Glutamatergic neuron (in vitro differentiated cells): ENCODE measurements at regions not wholly inside any gene's neighbourhood (a gene's known extent, or its start where the extent isn't known, plus 50 kb on each side); places are given as distances from the start of the nearest gene placed in this dataset.

ENCODE experiments used
- DNase-seq: peaks from one replicate; pipeline ENCODE4 v3.0.0; 2022
- H3K27ac Mint-ChIP-seq: one replicate; pipeline ENCODE4 v1.8.0; 2020; ENCODE audit warnings: mild to moderate bottlenecking, mixed read lengths, inconsistent platforms; ENCODE audit not compliant: unreplicated experiment
- H3K27me3 Mint-ChIP-seq: one replicate; pipeline ENCODE4 v1.8.0; 2020; ENCODE audit warnings: mild to moderate bottlenecking, moderate library complexity, mixed read lengths, inconsistent platforms; ENCODE audit not compliant: unreplicated experiment
- H3K36me3 Mint-ChIP-seq: one replicate; pipeline ENCODE4 v1.8.0; 2020; ENCODE audit warnings: mild to moderate bottlenecking, mixed read lengths, inconsistent platforms; ENCODE audit not compliant: unreplicated experiment
- H3K4me1 Mint-ChIP-seq: one replicate; pipeline ENCODE4 v1.8.0; 2020; ENCODE audit warnings: mild to moderate bottlenecking, low read depth, mixed read lengths, inconsistent platforms; ENCODE audit not compliant: unreplicated experiment
- H3K4me3 Mint-ChIP-seq: one replicate; pipeline ENCODE4 v1.8.0; 2020; ENCODE audit warnings: mild to moderate bottlenecking, mixed read lengths, inconsistent platforms; ENCODE audit not compliant: unreplicated experiment
- H3K9me3 Mint-ChIP-seq: one replicate; pipeline ENCODE4 v1.8.0; 2020; ENCODE audit warnings: mild to moderate bottlenecking, moderate library complexity, mixed read lengths, inconsistent platforms; ENCODE audit not compliant: unreplicated experiment
- CTCF ChIP-seq: fragments of 200-600 bp; sonication (generic); IDR thresholded peaks from one replicate; pipeline ENCODE4 v1.5.0; 2021; ENCODE audit not compliant: partially characterized antibody, unreplicated experiment

GRCh38 chr3:155018621-155019330 lies 61.3 kb upstream of the MME start:
- Mint-ChIP-seq H3K36me3 (no peaks in the 10 kb centered on the region), H3K27me3 (no peaks in the 10 kb centered on the region), H3K4me1 (no peaks in the 10 kb centered on the region), H3K4me3 (no peak overlapping the region), H3K27ac (no peak overlapping the region), H3K9me3 (no peaks in the 10 kb centered on the region)
- no peak for DNase-seq
- TF ChIP-seq CTCF: no peak

GRCh38 chr3:155015776-155016436 lies 64.2 kb upstream of the MME start:
- no peaks in the 10 kb centered on the region for H3K9me3 Mint-ChIP-seq
- no peak for DNase-seq
- peaks cover 2% of the 10 kb centered on the region for H3K27me3 Mint-ChIP-seq
- no peak overlapping the region for H3K27ac Mint-ChIP-seq
- no peaks in the 10 kb centered on the region for H3K36me3 Mint-ChIP-seq
- no peak for TF ChIP-seq CTCF
- no peak overlapping the region for H3K4me3 Mint-ChIP-seq
- H3K4me1 Mint-ChIP-seq: no peaks in the 10 kb centered on the region

- no peak for TF ChIP-seq CTCF
- Mint-ChIP-seq H3K27ac (no peak overlapping the region), H3K9me3 (no peaks in the 10 kb centered on the region), H3K27me3 (peaks cover 2% of the 10 kb centered on the region), H3K4me3 (no peak overlapping the region), H3K36me3 (no peaks in the 10 kb centered on the region), H3K4me1 (no peaks in the 10 kb centered on the region)
- no peak for DNase-seq
These were observed 65.2 kb upstream of the MME start for GRCh38 chr3:155014953-155015352.

- H3K4me1 Mint-ChIP-seq: no peaks in the 10 kb centered on the region
- no peaks in the 10 kb centered on the region for H3K9me3 Mint-ChIP-seq
- H3K36me3 Mint-ChIP-seq: no peaks in the 10 kb centered on the region
- peaks cover 2% of the 10 kb centered on the region for H3K27me3 Mint-ChIP-seq
- no peak overlapping the region for H3K4me3 Mint-ChIP-seq
- no peak for TF ChIP-seq CTCF
- DNase-seq: no peak
- no peak overlapping the region for H3K27ac Mint-ChIP-seq
These were observed 66.7 kb upstream of the MME start for GRCh38 chr3:155013427-155013826.

GRCh38 chr3:155012584-155012983 lies 67.5 kb upstream of the MME start:
- Mint-ChIP-seq H3K9me3 (no peaks in the 10 kb centered on the region), H3K4me3 (no peak overlapping the region), H3K4me1 (peaks cover 3% of the 10 kb centered on the region), H3K27me3 (peaks cover 2% of the 10 kb centered on the region), H3K36me3 (no peaks in the 10 kb centered on the region), H3K27ac (no peak overlapping the region)
- DNase-seq: no peak
- TF ChIP-seq CTCF: no peak
